ENCODE measurements at regions not wholly inside any gene's neighbourhood (a gene's known extent, or its start where the extent isn't known, plus 50 kb on each side); places are given as distances from the start of the nearest gene placed in this dataset.

DNA sequence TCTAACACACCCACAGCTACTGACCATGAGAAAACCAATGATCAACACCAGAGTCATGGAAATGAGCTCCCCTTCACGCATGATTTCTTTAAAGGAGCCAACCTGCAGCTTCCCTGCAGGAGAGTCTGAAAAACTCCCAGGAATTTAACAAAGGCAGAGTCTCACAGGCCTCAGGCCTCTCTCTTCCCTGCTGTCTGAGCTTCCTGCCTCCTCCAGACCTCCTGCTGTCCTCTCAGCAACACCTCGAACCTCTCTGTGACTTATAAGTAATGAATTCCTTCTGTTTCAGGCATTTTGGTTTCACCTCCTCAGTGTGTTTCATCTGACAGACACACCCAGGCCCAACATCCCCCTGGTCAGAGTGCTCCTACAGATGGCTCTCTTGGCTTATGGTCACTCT, 1044.4 kb downstream of the UQCRFS1 start:
- no peaks in the 10 kb centered on the region for H3K79me2 ChIP-seq (ENCODE audit: insufficient read depth, low read length)
- no peaks in the 10 kb centered on the region for H4K20me1 ChIP-seq (ENCODE audit: insufficient read depth, low read length)
- no peak overlapping the region for H3K4me2 ChIP-seq (ENCODE audit: insufficient read depth, low read length)
- no peak for DNase-seq (ENCODE audit: insufficient read length, low spot score, missing footprints)
- H3K4me3 ChIP-seq (ENCODE audit: insufficient read depth, low read length): no peak overlapping the region
- peaks cover 3% of the 10 kb centered on the region for H3K9me3 ChIP-seq (ENCODE audit: low read depth, low read length)
- no peaks in the 10 kb centered on the region for H3K36me3 ChIP-seq (ENCODE audit: insufficient read depth, low read length)
- no peaks in the 10 kb centered on the region for H3K4me1 ChIP-seq (ENCODE audit: insufficient read depth, low read length)
- no peak overlapping the region for H2AFZ ChIP-seq (ENCODE audit: low read length)
- TF ChIP-seq, protein P1, sequence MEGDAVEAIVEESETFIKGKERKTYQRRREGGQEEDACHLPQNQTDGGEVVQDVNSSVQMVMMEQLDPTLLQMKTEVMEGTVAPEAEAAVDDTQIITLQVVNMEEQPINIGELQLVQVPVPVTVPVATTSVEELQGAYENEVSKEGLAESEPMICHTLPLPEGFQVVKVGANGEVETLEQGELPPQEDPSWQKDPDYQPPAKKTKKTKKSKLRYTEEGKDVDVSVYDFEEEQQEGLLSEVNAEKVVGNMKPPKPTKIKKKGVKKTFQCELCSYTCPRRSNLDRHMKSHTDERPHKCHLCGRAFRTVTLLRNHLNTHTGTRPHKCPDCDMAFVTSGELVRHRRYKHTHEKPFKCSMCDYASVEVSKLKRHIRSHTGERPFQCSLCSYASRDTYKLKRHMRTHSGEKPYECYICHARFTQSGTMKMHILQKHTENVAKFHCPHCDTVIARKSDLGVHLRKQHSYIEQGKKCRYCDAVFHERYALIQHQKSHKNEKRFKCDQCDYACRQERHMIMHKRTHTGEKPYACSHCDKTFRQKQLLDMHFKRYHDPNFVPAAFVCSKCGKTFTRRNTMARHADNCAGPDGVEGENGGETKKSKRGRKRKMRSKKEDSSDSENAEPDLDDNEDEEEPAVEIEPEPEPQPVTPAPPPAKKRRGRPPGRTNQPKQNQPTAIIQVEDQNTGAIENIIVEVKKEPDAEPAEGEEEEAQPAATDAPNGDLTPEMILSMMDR (IDR thresholded peaks at IDR 0.05; ENCODE audit: extremely low read depth, low read depth, low read length): no peak
- H3K27me3 ChIP-seq (ENCODE audit: insufficient read depth, low read length): no peaks in the 10 kb centered on the region
- no peak overlapping the region for H3K27ac ChIP-seq (ENCODE audit: low read depth, low read length)

DNA sequence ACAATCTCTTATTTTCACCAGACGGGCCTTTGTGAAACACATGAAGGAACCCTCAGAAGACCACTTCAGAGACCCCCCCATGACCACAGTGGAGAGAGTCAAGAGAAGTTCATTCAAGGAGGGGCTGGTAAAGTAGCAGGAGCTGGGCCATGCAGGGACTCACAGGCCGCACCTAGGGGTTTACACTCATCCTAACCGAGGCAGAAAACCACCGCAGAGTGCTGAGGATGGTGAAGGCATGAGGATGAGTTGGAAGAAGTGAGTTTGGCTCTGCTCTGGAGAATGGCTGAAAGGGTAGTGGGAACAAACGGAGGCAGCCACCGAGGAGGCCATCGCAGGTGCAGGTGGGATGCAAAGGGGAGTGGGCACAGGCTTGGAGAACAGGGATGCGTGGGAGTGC, 1046.9 kb downstream of the UQCRFS1 start:
- Histone ChIP-seq H3K27me3 (ENCODE audit: insufficient read depth, low read length) (no peaks in the 10 kb centered on the region), H3K4me2 (ENCODE audit: insufficient read depth, low read length) (no peak overlapping the region), H3K9me3 (ENCODE audit: low read depth, low read length) (peaks cover 3% of the 10 kb centered on the region), H3K27ac (ENCODE audit: low read depth, low read length) (no peak overlapping the region), H4K20me1 (ENCODE audit: insufficient read depth, low read length) (no peaks in the 10 kb centered on the region), H3K4me3 (ENCODE audit: insufficient read depth, low read length) (no peak overlapping the region), H2AFZ (ENCODE audit: low read length) (no peak overlapping the region), H3K36me3 (ENCODE audit: insufficient read depth, low read length) (no peaks in the 10 kb centered on the region), H3K4me1 (ENCODE audit: insufficient read depth, low read length) (no peaks in the 10 kb centered on the region), H3K79me2 (ENCODE audit: insufficient read depth, low read length) (no peaks in the 10 kb centered on the region)
- TF ChIP-seq, protein P1 (IDR thresholded peaks at IDR 0.05; ENCODE audit: extremely low read depth, low read depth, low read length): no peak
- DNase-seq (ENCODE audit: insufficient read length, low spot score, missing footprints): no peak

DNA sequence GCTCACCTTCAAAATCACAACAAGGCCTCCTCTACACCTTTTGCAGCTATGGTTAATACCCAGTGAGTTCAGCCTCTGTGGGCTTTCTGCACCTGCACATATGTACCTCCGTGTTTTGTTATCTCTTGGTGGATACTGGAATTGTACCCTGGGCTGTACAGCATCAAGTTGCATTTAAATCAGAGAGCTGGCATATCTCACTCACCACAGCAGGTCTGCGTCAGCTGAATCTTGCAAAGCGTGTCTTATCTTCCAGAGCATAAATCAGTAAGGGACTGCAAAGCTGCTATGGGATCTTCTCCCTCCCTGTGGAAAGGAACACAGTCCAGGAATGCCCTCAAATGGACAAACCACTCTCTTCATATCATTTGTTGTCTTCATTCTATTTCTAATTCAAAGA, 1048.7 kb downstream of the UQCRFS1 start:
- no peaks in the 10 kb centered on the region for H3K4me1 ChIP-seq (ENCODE audit: insufficient read depth, low read length)

DNA sequence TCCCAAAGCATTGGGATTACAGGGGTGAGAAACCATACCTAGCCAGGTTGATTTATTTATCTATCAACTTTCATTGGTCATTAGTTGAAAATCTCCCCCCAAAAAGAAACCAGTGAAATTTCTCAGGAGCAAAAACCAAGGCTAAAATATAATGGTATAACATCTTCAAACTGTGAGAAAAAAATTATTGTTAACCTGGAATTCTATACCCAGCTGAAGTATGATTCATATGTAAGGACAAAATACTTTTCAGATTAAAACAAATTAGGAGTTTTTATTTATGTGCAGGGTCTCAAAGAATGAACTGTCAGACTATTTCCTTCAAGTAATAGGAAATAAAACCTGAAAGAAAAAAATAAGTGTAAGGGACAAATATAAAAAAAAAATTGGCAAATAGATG, 1053.9 kb downstream of the UQCRFS1 start:
- no peak overlapping the region for H3K4me2 ChIP-seq (ENCODE audit: insufficient read depth, low read length)
- H2AFZ ChIP-seq (ENCODE audit: low read length): no peak overlapping the region
- H3K9me3 ChIP-seq (ENCODE audit: low read depth, low read length): peaks cover under 1% of the 10 kb centered on the region
- no peaks in the 10 kb centered on the region for H3K4me1 ChIP-seq (ENCODE audit: insufficient read depth, low read length)
- H3K36me3 ChIP-seq (ENCODE audit: insufficient read depth, low read length): no peaks in the 10 kb centered on the region
- TF ChIP-seq, protein P1 (IDR thresholded peaks at IDR 0.05; ENCODE audit: extremely low read depth, low read depth, low read length): no peak
- H3K4me3 ChIP-seq (ENCODE audit: insufficient read depth, low read length): no peak overlapping the region
- no peaks in the 10 kb centered on the region for H4K20me1 ChIP-seq (ENCODE audit: insufficient read depth, low read length)
- no peak for DNase-seq (ENCODE audit: insufficient read length, low spot score, missing footprints)
- no peaks in the 10 kb centered on the region for H3K79me2 ChIP-seq (ENCODE audit: insufficient read depth, low read length)
- no peak overlapping the region for H3K27ac ChIP-seq (ENCODE audit: low read depth, low read length)
- no peaks in the 10 kb centered on the region for H3K27me3 ChIP-seq (ENCODE audit: insufficient read depth, low read length)

More for the DNA sequence above, 1048.7 kb downstream of the UQCRFS1 start:
- no peaks in the 10 kb centered on the region for H3K79me2 ChIP-seq (ENCODE audit: insufficient read depth, low read length)
- no peak overlapping the region for H3K4me2 ChIP-seq (ENCODE audit: insufficient read depth, low read length)
- H3K27me3 ChIP-seq (ENCODE audit: insufficient read depth, low read length): no peaks in the 10 kb centered on the region
- TF ChIP-seq, protein P1 (IDR thresholded peaks at IDR 0.05; ENCODE audit: extremely low read depth, low read depth, low read length): no peak
- H3K27ac ChIP-seq (ENCODE audit: low read depth, low read length): no peak overlapping the region
- no peaks in the 10 kb centered on the region for H3K36me3 ChIP-seq (ENCODE audit: insufficient read depth, low read length)
- DNase-seq (ENCODE audit: insufficient read length, low spot score, missing footprints): no peak
- H2AFZ ChIP-seq (ENCODE audit: low read length): no peak overlapping the region
- no peak overlapping the region for H3K4me3 ChIP-seq (ENCODE audit: insufficient read depth, low read length)
- peaks cover 3% of the 10 kb centered on the region for H3K9me3 ChIP-seq (ENCODE audit: low read depth, low read length)
- no peaks in the 10 kb centered on the region for H4K20me1 ChIP-seq (ENCODE audit: insufficient read depth, low read length)

Measured in osteoblast (primary cell).